Keratinocyte (primary cell): ENCODE measurements at regions not wholly inside any gene's neighbourhood (a gene's known extent, or its start where the extent isn't known, plus 50 kb on each side); places are given as distances from the start of the nearest gene placed in this dataset.
A peak's percentile ranks its signal among the peaks of the same experiment; 100 is the strongest.

ENCODE experiments used
- CTCF ChIP-seq, 3 experiments: IDR thresholded peaks in 1 of 3; conservative IDR thresholded peaks in 1 of 3; optimal IDR thresholded peaks in 1 of 3; 2 replicates in 2 of 3; 3 replicates in 1 of 3; pipeline versions ENCODE3 to v1.5.1; 2011; ENCODE audit warnings: low read length in 3 of 3, mild to moderate bottlenecking in 3 of 3, moderate library complexity in 2 of 3, control low read depth in 1 of 3, inconsistent platforms in 1 of 3; ENCODE audit not compliant: insufficient read depth in 2 of 3; ENCODE audit errors: extremely low read depth in 1 of 3
- EZH2 ChIP-seq: IDR thresholded peaks from one replicate; pipeline ENCODE4 v1.6.1; 2012; ENCODE audit warnings: inconsistent platforms, mild to moderate bottlenecking, low read length, moderate library complexity

GRCh38 chr1:200302921-200303290 lies 106.9 kb downstream of the ZNF281 start:
- TF ChIP-seq EZH2 (no peak), CTCF (optimal IDR thresholded peaks at IDR 0.05 in 1 of 3, IDR thresholded peaks at IDR 0.05 in 1 of 3, conservative IDR thresholded peaks at IDR 0.05 in 1 of 3; ENCODE audit: extremely low read depth in 1 of 3, insufficient read depth in 2 of 3, low read length in 3 of 3) (peak in 1 of 3 experiments; percentile 60)
